GM19395 (cell line): ENCODE measurements at regions not wholly inside any gene's neighbourhood (a gene's known extent, or its start where the extent isn't known, plus 50 kb on each side); places are given as distances from the start of the nearest gene placed in this dataset.

Source experiments
- ATAC-seq: cut with Tn5 transposase; IDR thresholded peaks from one replicate; pipeline ENCODE4 v1.9.1; 2021; ENCODE audit warnings: mild to moderate bottlenecking, moderate library complexity; ENCODE audit not compliant: unreplicated experiment

DNA sequence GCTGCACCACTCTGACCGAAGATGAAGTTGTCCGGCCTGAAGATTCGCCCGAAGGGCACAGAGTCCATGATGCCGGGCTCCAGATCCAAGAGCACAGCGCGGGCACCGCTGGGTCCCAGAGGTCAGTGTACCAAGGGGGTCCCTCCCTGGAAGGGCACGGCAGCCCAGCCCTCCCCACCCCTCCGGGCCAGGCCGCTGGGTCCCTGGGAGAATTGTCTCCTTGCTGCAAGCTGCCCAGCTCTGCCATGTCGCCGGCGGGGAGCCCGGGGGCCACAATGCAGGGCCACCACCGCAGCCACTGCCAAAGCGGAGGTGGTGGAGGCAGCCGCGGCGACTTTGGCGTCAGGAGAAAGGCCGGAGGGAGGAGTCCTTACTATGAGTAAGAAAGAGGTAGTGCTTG lies 189.5 kb upstream of the CYRIA start:
- no peak for ATAC-seq

DNA sequence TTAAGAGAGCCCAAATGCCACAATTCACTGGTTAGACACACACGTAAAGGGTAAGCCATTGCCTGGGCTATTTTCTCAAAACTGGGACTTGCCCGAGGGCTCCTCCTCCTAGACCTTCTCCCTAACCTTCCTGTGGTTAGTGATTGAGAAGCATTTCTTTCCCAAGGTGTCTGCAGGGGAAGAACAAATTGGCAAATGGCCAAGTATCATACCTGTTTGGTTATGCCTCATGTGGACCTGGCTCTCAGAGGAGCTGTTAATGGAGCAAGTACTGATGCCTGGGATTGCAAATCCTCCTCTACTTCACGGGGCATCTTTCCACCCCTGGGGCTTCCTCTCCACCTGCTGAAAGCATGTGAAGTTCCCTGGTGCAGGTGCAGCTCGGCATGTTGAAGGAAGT lies 187.5 kb upstream of the CYRIA start:
- no peak for ATAC-seq

DNA sequence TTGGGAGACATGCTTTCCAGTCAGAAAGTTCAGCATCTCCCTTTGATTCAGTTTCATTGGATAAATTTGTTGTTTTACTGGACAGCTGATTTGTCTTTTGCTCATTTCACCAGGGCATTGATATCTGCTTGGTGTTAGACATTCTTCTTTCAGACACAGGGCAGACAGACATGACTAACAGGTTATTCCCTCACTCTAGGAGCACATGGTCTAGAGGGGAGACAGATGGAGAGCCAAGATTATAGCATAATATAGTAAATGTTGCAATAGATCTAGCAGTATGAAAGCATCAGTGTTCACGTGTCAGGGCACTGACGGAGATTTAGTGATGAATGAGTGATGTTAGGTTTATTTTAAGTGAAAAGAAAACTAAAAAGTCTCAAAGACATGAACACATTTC lies 187.0 kb upstream of the CYRIA start:
- ATAC-seq: no peak

DNA sequence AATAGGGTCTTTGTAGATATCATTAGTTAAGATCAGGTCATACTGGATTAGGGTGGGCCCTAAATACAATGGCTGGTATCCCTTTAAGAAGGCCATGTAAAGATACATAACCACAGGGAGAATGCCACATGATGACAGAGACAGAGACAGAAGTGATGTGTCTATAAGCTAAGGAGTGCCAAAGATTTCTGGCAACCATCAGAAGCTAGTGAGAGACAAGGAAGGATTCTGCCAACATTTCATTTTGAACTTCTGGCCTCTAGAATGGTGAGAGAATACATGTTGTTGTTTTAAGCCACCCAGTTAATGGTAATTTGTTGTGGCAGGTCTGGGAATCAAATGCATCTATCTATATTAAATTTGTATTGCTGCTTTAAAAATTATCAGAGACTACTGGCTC lies 185.5 kb upstream of the CYRIA start:
- no peak for ATAC-seq

DNA sequence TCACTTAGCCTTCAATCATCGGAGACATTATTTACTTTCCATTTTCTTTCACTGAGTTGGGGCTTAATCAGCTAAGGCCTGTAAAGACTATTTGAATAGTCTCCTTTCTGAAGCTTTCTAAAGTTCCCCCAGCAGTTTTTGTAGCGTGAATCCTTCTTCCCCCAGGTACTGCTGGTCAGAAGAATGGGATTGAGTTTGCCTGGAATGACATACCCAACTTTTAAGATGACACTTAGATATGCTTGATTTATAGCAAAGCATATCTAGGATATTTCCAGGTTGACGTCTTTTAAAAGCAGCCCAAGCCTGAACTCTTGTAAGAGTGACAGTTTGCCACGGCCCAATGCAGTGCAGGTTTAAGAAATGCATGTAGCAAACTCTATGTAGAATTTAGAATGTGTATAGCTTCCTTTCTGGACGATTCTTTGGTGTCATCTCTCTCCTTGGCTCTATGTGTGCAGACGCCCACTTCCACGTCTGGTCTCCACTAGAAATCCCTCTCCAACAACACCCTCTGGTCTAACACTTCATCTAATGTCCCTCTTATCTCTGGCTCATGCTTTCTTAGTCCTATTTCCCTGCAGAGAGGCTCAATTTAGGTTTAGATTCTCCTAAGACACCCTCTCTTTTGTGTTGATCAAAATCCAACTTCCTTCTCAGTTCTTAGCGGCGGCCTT lies 175.0 kb upstream of the CYRIA start:
- no peak for ATAC-seq

DNA sequence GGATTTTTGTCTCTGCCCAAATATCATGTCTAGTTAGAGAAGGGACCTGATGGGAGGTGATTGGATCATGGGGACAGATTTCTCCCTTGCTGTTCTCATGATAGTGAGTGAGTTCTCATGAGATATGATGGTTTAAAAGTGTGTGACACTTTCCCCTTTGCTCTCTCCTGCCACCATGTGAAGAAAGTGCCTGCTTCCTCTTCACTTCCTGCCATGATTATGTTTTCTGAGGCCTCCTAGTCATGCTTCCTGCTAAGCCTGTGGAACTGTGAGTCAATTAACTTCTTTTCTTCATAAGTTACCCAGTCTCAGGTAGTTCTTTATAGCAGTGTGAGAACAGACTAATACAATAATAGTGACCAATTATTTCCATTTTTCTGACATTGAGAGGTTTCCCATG lies 167.3 kb upstream of the CYRIA start:
- ATAC-seq: no peak

DNA sequence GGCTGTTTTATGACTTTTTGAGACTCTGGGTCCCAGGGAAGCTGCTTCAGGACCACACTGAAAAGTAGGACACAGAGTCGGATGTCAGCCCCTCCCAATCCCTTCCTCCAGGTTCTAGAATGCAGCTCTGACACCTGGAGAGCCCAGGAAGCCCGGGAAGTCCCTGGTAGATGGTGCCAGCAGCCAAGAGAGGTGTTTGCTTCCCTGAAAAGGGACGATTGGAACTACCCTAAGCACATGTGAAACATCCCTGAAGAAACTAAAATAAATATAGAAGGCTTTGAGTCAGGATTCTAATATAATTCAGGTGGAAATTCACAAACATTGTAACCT lies 163.2 kb upstream of the CYRIA start:
- no peak for ATAC-seq

DNA sequence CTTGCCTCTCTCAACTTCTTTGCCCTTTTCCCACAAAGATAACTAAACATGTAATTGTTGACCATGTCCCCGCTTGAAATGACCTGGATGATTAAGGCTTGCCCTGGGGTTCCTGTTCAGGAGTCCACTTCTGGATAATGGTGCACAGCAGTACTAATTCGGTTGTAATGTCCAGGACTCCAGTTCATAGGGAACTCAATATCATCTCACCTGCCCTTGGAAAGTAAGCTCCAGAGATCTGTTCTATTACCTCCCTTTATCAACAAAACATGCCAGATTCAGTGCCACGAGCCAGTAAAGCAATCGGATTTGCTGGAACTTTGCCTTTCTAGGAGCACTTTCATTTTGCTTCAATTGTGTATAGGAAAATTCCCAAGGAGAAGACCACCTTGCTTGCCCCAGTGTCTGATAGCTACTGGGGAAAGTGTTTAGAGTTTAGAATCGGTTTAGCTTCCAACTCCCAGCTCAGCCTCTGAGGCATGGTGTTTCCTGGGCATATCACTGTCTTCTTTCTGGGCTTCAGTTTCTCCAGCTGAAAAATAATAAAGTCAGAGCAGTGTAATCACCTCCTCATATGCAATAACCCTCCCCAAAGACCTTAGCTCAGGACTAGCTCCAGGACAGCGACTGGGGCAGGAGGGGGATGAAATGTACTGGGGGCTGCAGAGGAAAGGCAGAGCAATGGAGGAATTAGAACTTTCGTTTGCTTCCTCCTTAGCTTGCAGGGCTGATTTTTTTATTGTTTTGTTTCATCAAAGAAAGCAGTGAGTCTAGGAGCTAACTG lies 162.6 kb upstream of the CYRIA start:
- ATAC-seq: no peak

DNA sequence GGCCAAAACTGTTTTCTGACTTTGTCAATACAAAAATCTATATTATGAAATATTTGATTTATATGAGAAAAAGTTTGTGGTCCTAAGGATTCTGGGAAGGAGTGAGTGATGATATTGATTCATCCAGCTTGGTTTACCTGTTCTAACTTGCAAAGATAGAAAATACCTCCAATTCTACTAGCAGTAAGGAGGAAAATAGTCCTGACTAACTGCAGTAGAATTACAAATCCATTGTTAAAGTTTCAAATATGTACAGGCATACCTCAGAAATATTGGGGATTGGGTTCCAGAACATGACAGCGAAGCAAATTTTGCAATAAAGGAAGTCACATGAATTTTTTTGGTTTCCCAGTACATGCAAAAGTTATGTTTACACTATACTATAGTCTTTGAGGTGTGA lies 158.8 kb upstream of the CYRIA start:
- ATAC-seq: no peak

DNA sequence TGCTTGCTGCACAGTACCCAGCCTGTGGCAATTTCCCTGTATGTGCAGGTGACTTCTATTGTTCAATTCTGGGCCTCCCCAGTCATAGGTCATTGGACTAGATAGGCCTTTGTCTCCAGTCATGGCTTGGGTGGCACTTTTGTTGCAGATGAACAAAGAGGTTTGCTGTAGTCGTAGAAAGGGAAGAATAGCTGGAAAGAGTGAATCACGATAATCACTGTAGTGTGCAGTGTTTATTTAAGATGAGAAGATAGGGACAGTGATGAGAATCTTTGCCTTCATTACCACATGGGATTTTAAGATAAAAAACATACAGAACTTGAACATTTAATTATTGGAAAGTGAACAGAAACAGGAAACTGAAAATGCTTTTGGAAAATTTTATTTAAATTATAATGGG lies 156.1 kb upstream of the CYRIA start:
- no peak for ATAC-seq

DNA sequence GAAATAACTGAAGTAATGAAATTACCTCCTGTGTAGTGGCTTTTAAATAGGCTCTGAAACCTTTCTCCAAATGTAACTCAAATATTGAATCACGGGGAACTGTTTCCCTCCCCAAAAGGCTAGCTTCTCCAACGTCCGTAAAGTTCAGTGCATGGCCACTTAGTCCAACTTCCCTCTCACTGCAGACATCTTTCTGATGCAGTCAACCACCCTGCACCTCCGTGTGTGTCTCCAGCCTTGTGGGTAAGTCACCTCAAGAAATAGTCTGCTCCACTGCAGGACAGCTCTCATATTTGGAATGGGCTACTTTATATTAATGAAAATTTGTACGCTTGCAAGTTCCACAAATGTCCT lies 152.5 kb upstream of the CYRIA start:
- no peak for ATAC-seq

DNA sequence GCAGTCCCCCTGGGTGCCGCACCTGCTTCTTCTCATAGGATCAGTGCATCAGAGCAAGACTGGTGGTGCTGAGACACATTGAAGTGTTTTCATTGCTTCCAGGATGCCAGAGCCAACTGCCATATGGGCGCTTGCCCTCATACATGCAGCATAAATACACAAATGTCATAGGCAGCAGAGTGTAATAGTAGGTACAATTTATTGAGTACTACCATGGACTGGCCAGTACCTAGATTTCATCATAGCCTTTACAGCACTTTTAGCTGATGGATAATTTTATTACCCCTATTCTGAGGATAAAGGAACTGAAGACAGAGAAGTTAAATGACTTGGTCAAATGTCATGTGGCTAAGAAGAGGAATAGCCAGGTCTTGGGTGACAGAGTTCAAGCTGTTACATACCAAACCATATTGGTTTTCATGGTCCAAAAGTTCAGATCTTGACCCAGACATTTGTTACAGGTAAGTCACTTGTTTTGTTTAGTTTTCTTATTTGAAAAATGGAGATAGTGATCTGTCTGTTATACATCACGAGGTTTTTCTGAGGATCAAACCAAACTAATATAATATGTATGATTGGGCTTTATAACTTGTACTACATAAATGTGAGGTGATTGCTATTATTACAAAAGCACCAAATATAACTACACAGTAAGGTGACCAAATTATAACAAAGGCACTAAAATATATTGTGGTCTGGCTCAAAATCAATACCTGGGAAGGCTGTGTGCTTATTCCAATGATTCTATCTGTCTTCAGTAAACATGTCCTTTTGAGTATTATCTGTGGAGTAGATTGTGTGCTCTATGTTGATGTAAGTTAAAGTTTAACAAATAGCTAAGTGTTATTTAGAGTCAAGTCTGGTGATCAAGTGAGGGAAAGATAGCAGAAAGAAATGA lies 151.9 kb upstream of the CYRIA start:
- no peak for ATAC-seq

DNA sequence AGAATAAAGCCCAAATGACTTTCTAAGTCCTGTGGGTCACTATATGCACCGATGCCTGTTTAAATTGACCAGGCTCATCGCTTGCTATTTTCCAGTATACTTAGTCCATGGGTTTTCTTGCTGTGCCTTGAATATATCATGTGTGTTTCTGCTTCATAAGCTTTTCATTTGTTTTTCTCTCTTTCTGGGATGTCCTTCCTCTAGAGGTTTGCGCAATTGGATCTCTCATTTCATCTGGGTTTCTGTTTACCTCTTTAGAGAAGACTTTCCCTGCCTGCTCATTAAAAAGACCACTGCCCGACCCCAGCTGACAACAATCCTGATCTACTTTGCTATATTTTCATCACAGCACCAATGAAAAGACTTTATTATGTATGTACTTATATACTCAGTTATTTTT lies 150.9 kb upstream of the CYRIA start:
- ATAC-seq: no peak

DNA sequence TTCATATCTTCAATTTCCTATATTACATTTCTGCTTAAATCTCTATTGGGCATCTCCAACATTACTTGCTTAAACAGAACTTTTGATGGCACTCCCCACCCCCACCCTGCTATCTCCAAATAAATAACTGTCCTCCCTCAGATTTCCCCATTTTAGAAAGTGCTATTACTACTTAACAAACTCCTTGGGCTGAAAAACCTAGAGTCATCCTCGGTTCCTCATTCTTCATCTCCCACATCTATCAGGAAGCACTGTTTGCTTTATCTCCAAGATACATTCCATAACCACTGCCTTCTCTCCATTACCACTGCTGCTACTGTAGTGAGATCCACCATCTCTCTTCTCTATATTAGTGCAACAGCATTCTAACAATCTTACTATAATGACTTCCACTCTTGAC lies 150.4 kb upstream of the CYRIA start:
- no peak for ATAC-seq

DNA sequence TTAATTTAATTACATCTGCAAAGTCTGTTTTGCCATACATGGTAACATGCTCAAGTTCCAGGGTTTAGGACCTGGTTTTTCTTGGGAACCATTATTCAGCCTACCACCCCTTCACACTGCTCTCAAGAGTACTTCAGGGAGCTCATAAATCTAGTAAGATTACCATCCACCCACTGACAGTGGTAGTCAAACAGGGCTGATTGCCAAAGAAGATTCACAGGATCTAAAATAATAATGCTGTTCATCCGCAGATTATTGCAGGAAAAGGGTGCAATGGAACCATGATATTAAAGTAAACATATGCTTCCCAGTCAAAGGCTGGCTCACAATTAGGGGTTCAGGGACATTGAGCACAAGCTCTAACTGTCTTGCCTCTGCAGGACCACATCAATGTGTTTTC lies 148.0 kb upstream of the CYRIA start:
- no peak for ATAC-seq

DNA sequence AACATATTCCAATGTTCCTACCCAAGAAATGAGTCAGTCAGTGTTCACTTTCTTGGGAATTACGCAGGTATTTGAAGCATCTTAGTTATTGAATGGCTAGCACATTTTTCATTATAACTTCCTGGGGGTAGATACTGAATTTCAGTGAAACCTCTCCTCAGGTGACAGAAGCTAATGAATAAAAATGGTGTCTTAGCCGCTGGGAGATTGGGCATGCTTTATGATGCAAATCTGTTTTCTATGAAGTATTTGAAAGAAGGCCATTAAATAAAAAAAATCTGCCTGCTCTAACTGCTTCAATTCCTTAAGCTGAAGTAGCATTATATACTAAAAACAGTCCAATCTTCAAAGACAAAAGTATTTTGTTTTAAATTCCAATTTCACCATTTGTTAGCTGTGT lies 132.8 kb upstream of the CYRIA start:
- no peak for ATAC-seq

DNA sequence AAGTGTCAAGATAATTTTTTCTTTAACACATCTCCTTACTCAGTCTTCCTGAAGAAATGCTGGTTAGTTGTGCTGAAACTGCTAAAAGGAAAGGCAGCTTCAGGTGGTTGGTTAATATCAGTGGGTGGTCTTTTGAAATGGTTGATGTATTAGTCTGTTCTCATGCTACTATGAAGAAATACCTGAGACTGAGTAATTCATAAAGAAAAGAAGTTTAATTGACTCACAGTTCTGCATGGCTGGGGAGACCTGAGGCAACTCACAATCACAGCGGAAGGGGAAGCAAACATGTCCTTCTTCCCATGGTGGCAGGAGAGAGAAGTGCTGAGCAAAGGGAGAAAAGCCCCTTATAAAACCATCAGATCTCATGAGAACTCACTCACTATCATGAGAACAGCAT lies 125.9 kb upstream of the CYRIA start:
- no peak for ATAC-seq

DNA sequence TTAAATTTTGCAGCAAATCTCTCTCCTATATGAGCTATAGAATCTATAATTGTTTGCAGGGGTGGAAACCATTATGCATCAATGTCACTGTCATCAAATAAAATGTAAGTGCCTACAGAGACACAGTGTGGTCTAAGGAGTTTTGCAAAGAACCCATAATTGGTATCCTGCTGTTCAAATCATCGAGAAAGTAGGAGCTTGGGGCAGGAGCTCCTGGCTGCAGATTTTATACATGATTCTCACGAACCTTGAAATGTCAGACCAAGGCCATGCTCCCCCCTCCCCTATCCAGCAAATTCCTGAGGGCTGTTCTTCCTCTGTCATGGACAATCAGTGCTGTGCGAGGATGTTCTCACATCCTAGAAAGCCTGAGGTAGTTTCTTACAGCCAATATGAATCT lies 119.5 kb upstream of the CYRIA start:
- ATAC-seq: no peak

DNA sequence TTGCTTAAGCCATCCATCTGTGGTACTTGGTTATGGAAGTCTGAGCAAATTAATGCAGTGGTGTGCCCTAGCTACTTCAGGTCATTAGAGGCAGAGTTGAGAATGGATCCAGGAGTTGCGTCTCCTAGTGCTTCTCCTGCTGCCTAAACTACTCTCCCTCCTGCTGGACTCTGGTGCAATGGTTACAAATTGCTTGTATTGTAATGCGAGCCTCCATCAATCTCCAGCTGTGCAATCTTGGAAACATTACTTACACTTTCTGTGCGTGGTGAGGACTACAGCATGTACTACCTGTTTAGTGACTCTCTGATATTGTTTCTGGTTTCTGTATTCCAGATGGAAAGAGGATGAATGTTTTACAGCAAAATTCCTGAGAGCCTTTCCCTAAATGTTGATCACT lies 119.0 kb upstream of the CYRIA start:
- ATAC-seq: no peak

DNA sequence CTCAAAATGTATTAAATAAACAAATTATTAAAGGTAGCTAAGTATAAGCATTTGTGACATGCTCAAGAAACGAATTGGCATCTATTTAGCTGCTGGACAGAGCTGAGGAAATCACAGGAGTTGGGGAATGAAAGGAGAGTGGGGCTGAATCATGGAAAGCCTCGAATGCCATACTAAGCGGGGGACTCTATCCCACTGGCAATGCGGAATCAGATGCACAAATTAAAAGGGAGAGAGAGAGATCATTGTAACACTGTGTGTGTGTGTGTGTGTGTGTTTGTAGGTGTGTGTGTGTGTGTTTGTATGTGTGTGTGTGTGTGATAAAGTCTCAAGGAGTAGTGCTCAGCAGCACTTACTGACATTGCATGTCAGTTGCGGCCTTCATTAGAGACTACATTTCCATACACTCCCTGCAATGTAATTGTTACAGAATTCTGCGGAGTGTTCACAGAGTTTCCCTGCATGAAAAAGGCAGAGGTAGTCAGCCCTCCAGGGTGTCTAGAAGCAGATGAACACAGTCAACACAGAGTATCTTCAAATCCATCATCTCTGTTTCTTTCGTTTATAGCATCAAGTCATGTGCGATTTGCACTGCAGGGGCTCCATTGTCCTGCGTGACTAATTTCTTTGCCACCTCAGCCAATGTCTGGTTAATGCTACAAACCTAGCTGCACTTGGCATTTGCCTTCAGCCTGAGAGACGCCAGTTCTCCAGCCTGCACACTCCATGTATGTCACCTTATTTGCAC lies 111.7 kb upstream of the CYRIA start:
- no peak for ATAC-seq

DNA sequence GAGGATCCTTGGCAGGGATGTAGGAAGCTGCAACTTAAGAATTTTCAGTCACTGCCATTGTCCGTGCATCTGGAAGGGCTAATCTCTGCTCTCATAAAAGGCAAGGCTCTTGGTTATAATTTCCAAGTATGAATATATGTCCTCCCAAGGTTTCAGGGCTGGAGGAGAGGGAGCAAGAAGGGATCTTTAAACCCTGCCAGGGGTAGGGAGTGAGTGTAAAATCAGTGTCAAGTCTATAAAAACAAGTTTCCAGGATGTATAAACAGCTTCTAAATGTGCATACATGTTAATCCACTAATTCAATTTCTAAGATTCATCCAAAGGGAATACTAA lies 110.2 kb upstream of the CYRIA start:
- no peak for ATAC-seq
